NK-92 (cell line): ENCODE measurements at regions not wholly inside any gene's neighbourhood (a gene's known extent, or its start where the extent isn't known, plus 50 kb on each side); places are given as distances from the start of the nearest gene placed in this dataset.
"Not testable (repeated sequence)": the region's sequence is repeated elsewhere in the genome, so short reads cannot be mapped to it uniquely, and the experiment has no call there.

ENCODE experiments used
- DNase-seq: peaks from one replicate; lab custom pipeline; 2025; ENCODE audit not compliant: unreplicated experiment; lab: John Stamatoyannopoulos, UW

DNA sequence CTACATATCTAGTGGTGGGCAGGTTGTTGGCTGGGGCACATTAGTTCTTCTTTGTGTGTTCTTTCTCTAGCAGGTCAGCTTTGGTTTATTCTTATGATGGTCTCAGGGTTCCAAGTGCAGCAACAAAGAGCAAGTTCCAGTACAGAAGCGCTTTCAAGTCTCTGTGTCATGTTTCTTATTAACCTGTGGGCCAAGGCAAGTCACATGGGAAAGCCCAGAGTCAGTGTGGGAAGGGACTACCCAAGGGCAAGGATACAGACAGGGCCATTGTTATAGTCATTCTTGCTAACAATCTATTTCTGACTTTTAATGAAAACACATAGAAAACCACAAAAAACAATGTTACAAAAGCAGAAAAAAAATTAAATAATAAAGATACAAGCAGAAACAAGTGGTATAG lies 754.6 kb downstream of the TBC1D22A start:
- DNase-seq: no peak

DNA sequence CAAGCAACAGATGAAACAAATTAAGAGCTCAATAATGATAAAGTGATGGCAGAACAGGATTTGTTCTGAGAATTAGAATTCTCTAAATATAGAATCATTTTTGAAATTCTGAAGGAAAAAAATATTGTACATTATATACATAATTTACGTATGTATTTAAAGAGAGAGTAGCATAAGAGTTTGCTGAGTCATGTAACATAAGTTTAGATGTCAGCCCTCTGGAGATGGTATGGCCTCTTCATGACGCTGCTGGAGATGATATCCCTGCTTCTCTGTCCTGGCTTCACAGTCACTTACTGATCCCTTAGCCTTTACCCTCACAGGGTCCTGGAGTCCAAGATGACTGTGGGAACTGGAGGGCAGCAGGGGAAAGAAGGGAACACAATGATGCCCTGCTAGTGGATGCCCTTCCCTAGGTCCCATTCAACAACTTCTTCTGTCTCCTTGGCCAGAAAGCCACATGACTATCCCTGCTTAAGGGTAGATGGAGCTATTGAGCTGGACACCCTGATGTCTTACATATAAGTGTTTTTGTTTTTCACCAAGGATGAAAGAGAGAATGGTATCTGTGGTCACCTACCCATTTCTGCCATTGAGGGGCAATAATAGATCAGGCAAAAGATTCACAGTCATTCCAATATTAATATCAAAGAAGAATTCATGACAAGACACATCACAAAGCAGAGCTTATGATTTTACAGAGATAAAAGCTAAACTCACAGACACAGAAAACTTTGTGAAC lies 753.1 kb downstream of the TBC1D22A start:
- DNase-seq: no peak

DNA sequence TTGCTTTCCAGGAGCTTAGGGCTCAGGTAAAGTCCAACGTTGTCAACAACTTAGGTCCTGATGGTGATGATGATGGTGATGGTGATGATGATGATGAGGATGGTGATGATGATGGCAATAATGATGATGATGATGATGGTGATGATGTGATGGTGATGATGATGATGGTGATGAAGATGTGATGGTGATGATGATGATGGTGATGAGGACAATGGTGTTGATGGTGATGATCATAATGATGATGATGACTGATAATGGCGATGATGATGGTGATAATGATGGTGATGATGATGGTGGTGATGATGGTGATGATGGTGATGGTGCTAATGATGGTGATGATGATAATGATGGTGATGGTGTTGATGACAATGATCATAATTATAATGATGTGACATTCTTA lies 750.2 kb downstream of the TBC1D22A start:
- DNase-seq: no peak

DNA sequence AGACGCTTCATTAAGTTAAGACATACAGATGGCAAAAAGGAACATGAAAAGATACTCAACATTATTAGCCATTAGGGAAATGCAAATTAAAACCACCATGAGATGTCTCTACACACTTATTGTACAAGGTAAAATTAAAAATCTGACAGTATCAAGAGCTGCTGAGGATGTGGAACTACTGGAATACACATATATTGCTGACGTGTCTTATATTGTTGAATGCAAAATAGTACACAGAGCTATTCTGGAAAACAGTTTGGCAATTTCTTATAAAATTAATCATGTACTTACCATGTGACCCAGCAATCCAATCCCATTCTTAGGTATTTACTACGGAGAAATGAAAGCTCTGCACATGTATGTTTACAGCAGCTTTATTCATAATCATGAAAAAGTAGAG lies 742.5 kb downstream of the TBC1D22A start:
- no peak for DNase-seq

DNA sequence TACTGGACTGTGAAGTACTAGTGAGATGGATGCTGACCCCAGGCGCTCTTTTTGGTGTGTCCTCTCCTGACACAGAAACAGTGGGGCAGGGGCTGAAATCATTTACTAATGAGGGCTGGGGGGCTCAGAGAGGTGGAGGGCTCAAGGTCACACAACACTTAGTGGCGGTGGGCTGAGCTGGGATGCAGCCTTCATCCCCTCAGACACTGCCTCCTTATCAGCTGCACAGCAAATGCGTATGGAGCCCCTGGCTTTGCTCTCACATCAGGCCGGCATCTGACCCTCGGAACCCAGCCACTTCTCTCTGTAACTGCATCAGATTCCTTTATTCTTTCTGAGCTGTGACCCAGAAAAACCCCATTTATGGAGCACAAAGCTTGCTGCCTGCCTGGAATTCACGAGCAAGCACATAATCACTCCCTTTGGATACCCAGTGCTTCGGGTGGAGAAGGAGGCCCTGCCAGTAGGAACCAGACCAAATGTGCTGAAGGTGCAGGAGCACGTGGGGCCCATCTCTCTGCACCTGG lies 736.6 kb downstream of the TBC1D22A start:
- no peak for DNase-seq

DNA sequence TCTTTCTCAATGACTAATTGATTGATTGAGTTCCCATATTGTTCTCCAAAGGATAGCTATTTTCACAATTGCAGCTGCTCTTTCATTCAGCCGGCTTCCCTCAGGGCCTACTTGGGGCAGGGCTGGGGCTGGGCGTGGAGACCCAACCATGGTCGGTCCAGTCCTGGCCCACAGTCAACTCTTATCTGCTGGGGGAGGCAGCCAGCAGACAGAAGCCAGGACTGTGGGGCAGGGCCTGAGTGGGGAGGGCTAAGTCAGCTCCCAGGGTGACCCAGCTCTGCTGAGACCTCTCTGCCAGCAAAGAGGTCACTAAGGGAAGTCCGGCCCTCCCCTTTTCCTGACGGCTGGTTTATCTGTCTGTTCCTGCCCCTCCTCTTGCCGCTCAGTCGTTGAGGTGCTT lies 735.2 kb downstream of the TBC1D22A start:
- DNase-seq: no peak

DNA sequence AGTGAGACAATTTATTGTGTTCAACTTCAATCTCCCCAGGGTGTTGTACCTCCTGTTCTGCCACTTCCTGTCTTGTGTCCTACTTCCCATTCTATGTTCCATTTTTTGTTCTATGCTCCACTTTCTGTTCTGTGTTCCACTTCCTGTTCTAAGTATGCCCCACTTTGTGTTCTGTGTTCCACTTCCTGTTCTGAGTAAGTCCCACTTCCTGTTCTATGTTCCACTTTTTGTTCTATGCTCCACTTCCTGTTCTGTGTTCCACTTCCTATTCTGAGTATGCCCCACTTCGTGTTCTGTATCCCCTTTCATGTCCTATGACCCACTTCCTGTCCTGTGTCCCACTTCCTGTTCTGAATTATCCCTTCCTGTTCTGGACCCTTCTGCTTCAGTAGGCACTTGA lies 732.7 kb downstream of the TBC1D22A start:
- no peak for DNase-seq

DNA sequence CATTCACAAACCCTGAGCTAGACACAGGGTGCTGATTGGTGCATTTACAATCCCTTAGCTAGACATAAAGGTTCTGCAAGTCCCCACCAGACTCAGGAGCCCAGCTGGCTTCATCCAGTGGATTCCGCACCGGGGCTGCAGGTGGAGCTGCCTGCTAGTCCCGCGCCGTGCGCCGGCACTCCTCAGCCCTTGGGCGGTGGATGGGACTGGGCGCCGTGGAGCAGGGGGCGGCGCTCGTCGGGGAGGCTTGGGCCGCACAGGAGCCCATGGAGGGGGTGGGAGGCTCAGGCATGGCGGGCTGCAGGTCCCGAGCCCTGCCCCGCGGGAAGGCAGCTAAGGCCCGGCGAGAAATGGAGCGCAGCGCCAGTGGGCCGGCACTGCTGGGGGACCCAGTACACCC lies 725.7 kb downstream of the TBC1D22A start:
- DNase-seq: not testable (repeated sequence)

DNA sequence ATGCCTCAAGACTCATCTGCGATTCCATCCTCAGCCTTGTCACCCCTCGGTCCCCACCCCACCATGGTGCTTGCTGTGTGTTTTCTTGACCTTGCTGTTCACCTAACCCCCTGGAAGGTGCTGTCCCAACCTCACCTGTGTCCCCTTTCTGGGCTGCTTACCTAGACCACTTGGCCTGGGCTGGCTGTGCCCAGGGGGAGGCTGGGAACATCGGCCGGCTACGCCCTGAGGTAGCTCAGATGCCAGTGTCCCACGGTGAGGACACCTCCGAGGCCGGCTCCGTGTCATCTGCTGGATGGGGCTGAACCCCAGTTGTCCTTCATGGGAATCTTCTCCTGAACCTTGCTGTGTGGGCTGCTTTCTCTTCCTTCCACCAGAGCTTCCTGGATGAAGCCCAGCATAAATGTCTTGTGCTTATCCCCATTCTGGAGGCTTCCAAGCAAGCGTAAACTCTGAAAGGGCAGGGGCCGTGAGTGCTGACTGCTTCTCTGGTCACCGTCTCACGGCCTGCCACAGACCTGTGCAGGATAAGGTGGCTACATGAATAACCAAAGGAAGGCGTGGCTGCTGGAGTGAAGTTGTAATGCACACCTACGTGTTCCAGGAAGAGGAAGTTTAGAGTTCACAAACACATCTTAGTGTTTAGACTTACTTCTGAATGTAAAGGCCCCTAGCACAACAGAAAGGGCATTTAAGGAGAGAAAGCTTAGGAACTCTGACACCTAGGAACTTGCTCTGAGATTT lies 724.3 kb downstream of the TBC1D22A start:
- no peak for DNase-seq

DNA sequence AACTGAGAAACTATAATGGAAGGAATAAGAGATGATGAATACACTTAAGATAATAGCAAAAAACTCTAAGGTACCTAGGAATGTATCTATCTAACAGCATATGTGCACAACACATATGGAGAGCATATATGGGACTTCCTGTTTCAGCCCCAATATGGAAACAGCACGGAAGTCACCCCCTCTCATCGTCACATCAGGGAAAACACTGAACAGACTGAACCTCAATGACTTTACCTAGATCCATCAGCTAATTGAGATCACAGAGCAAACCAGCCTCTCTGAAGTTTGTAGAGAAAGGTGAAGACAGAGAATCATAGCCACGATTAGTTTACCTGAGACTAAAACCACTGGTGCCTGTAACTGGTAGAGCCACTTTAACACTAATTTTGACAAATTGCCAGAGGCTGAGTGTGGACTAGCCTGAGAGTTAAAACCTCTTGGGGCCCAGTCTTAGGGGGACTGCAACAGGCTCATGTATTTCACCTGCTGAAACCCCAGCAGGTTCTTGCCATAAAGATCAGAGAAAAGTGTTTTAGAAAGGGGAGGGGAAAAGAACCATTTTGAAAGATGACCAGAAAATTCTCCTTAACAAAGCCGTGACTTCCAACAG lies 722.6 kb downstream of the TBC1D22A start:
- no peak for DNase-seq

DNA sequence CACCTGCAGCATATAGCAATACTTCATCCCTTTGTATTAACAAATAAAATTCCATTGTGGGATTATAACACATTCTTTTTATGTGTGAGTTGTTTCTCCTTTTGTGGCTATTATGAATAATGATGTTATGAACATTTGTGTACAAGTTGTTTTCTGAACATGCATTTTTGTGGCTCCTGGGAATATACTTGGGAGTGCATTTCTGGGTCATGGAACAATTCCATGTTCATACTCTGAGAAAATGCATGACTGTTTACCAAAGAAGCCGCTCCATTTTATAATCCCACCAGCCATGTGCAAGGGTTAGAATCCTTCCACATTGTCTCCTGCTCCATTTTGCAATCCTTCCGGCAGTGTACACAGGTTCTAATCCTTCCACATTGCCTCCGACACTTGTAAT lies 713.8 kb downstream of the TBC1D22A start:
- no peak for DNase-seq

DNA sequence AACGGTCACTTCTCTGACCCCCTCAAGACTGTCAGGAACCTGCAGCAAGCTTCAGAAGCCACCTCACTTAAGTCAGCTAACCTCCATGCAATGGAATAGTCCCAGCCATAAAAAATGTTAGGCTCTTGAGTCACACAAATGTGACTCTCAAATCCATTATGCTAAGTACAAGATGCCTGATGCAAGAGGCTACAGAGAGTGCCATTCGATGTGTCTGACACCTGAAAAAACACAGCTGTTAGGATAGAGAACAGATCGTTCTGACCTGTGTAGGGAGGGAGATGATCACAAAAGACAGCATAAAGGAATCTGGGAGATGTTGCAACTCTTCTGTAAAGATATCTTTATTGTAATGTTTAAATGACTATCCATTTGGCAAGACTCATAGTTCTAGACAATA lies 712.4 kb downstream of the TBC1D22A start:
- DNase-seq: no peak

DNA sequence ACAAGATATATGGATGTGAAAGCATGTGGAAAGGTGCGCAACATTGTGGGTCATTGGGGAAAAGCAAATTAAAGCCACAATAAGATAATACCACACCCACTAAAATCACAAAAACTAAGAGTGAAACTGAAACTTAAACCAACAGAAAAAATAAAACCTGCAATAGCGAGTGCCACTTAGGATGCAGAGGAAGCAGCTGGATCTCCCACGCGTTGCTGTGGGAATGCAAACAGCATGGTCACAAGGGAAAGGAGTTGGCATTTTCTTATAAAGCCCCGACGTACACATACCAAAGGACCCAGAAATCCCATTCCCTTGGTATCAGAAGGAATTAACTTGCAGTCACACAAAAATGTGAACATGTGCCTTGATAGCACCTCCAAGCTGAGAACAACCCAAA lies 712.0 kb downstream of the TBC1D22A start:
- DNase-seq: no peak

DNA sequence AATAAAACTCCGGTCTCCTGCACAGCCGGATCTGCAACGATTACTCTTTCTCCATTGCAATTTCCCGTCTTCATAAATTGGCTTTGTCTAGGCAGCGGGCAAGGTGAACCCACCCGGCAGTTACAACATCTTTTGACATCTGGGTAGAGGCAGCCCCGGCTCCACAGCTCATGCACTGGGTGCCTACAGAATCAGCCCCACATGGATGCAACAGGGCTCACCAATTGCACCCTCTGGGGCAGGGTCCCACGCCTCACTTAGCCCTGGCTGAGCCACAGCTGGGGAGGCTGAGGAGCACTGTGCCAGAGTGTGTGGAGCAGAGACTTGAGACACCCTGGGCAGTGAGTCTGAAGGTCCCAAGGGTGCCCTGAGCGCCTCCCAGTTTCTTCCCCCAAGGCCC lies 710.2 kb downstream of the TBC1D22A start:
- DNase-seq: no peak

DNA sequence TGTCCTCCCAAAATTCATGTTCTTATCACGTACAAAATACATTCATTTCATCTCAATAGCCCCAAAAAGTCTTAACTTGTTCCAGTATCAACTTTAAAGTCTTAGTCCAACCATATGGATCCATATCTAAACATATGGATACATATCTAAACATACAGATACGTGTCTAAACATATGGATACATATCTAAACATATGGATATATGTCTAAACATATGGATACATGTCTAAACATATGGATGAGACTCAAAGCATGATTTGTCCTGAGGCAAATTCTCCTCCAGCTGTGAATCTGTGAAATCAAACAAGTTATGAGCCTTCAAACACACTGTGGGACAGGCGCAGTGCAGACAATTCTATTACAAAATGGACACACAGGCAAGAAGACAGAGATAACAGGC lies 709.0 kb downstream of the TBC1D22A start:
- DNase-seq: no peak

DNA sequence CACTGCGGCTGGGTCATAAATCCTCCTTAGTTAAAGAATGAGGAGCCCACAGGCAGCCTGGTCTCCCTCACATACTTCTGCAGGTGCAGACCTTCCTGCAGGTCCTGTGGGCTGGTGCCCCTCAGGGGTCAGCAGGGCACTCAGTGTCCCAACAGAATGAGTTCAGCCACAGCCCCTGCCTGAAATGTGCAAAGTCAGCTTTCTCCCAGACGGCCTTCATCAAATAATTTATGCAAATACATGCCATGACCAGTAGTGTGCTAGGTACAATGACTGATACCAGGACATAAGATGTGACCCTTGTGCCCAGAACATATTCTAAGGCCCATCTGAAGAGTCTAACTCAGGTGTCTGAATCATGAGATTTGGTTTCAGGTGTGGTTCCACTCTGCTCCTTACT lies 703.4 kb downstream of the TBC1D22A start:
- no peak for DNase-seq

DNA sequence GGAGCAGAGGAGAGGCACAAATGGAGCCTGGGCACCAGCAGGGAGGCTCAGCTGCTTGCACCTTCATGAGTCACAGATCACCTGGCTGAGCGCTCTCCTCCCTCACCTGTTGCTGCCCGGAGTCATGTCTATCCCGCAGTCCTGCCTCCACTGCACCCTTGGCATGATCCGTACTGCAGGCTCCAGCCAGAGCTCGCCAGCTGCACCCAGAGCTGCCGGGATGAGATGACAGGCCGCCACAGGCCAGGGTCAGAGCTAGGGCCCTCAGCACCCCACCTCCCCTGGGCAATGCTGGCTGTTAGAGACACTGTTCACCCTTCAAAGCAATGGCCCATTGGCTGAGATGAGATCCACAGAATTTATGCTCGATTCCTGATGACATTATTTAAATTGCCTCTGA lies 702.8 kb downstream of the TBC1D22A start:
- no peak for DNase-seq

DNA sequence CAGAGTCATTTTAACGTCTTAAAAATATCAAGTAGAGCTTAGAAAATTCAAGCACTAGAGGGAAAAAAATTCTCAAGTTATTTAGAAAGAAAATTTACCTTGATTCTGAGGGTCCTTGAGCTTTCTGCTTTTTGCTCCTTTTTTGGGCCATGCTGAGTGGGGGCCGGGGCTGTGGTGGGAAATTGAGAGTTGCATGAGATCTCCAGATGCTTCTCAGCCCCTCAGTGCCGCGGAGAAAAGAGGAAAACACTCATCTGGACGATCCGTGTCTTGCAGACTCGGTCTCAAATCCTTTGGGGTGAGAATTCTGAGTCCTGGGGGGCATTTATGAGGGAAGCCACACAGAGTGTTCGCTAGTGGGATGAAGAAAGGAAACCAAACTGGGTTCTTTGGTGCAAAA lies 700.8 kb downstream of the TBC1D22A start:
- DNase-seq: no peak

DNA sequence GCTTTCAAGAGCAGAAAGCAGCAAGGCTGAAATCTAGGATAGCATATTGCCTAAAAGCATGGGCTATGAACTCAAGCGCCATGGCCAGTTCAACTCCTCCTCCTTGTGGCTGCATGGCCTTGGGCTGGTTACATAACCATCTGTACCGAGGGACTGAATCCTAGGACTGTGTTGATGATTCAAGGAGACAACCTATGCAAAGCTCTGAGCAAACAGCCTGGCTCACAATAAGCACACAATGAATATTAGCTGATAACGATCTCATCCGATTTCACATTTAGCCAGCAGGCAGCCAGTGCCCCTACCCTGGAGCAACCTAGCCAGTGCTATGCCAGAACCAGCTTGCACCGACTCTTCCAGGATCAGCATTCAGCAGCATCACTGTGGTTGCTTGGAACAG lies 698.4 kb downstream of the TBC1D22A start:
- no peak for DNase-seq

DNA sequence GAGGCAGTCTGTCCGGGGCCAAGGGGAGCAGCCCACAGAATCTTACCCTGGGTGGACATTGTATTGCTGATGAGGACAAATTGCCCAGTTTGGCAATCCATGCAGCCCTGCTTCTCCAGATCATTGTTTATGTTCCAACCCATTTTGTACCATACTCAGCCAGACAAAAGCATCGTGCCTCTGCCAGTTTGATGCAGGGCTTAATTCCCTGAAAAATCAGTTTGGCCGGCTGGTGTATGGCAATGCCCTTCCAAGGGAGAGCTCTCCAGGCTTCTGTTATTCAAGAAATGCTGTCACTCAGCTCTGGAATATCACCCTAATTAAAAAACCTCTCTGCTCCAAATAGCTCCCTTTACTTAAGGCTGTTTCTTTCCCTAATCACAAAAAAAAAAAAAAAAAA lies 697.7 kb downstream of the TBC1D22A start:
- DNase-seq: no peak

DNA sequence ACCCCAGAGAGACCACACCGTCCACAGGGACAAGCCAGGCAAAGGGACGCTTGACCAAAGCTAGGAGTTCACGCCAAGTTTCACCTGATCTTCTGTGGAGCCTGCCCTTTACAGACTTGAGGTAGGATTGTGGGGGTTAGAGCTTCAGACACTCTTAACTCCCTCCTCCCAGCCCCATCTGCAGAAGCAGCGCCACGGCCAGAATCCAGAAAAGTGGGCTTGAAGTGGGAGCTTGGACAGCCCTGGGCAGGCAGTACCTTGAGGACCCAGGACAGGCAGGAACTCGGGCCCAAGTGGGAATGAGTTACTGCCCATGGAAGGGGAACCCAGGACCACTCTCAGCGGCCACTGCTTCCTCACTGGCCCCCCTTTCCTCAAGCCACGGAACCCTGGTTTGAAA lies 695.9 kb downstream of the TBC1D22A start:
- DNase-seq: no peak
